Neural progenitor cell (in vitro differentiated cells): ENCODE measurements at regions not wholly inside any gene's neighbourhood (a gene's known extent, or its start where the extent isn't known, plus 50 kb on each side); places are given as distances from the start of the nearest gene placed in this dataset.

Source experiments
- DNase-seq: peaks from one replicate; pipeline ENCODE4 v3.0.0-alpha.2; 2016; ENCODE audit warnings: low spot score
- H2AFZ ChIP-seq: fragments of 200-600 bp; sonication (generic); replicated peaks from 2 replicates; pipeline ENCODE4 v1.6.1; 2016; ENCODE audit warnings: antibody characterized with exemption
- H3F3A ChIP-seq: fragments of 200-600 bp; sonication (generic); 2 replicates; pipeline ENCODE4 v1.6.1; 2016; ENCODE audit warnings: antibody characterized with exemption, low read depth
- H3K27ac ChIP-seq: fragments of 200-600 bp; sonication (generic); 2 replicates; pipeline ENCODE4 v1.5.1; 2016; ENCODE audit warnings: mild to moderate bottlenecking
- H3K27me3 ChIP-seq: fragments of 200-600 bp; sonication (generic); 2 replicates; pipeline ENCODE4 v1.6.1; 2016; ENCODE audit warnings: mild to moderate bottlenecking, moderate library complexity
- H3K36me3 ChIP-seq: fragments of 200-600 bp; sonication (generic); 2 replicates; pipeline ENCODE4 v1.5.1; 2016
- H3K4me1 ChIP-seq: fragments of 200-600 bp; sonication (generic); 2 replicates; pipeline ENCODE4 v1.6.1; 2016; ENCODE audit warnings: mixed run types
- H3K4me2 ChIP-seq: fragments of 200-600 bp; sonication (generic); 2 replicates; pipeline ENCODE4 v1.6.1; 2016
- H3K4me3 ChIP-seq: fragments of 200-600 bp; sonication (generic); 2 replicates; pipeline ENCODE4 v1.5.1; 2016
- H3K79me2 ChIP-seq: fragments of 200-600 bp; sonication (generic); 2 replicates; pipeline ENCODE4 v1.6.1; 2016; ENCODE audit warnings: low read depth
- H3K9ac ChIP-seq: fragments of 200-600 bp; sonication (generic); 2 replicates; pipeline ENCODE4 v1.6.1; 2016
- H3K9me3 ChIP-seq: fragments of 200-600 bp; sonication (generic); 2 replicates; pipeline ENCODE4 v1.5.1; 2016; ENCODE audit warnings: low read depth
- H4K20me1 ChIP-seq: fragments of 200-600 bp; sonication (generic); 2 replicates; pipeline ENCODE4 v1.6.1; 2016; ENCODE audit warnings: low read depth
- H3K27ac Mint-ChIP-seq: 3 replicates; pipeline ENCODE4 v1.8.0; 2021; ENCODE audit warnings: mixed read lengths
- H3K27me3 Mint-ChIP-seq: 2 replicates; pipeline ENCODE4 v1.8.0; 2022; ENCODE audit warnings: low read depth, mild to moderate bottlenecking, inconsistent platforms, moderate library complexity, mixed read lengths; ENCODE audit not compliant: insufficient read depth
- H3K36me3 Mint-ChIP-seq: 3 replicates; pipeline ENCODE4 v1.8.0; 2021; ENCODE audit warnings: mixed read lengths
- H3K4me1 Mint-ChIP-seq: 3 replicates; pipeline ENCODE4 v1.8.0; 2021; ENCODE audit warnings: mixed read lengths
- H3K4me3 Mint-ChIP-seq: 3 replicates; pipeline ENCODE4 v1.8.0; 2021; ENCODE audit warnings: mild to moderate bottlenecking, moderate library complexity, mixed read lengths
- H3K9me3 Mint-ChIP-seq: 3 replicates; pipeline ENCODE4 v1.8.0; 2020; ENCODE audit warnings: mixed read lengths
- CTCF ChIP-seq: fragments of 200-600 bp; sonication (generic); IDR thresholded peaks from 2 replicates; pipeline ENCODE4 v1.5.1; 2017; ENCODE audit warnings: antibody characterized with exemption, mild to moderate bottlenecking
- EZH2 ChIP-seq: fragments of 200-600 bp; sonication (generic); IDR thresholded peaks from 2 replicates; pipeline ENCODE4 v1.6.1; 2017; ENCODE audit warnings: antibody characterized with exemption, mild to moderate bottlenecking, moderate library complexity
- EZH2phosphoT487 ChIP-seq: fragments of 200-600 bp; sonication (generic); IDR thresholded peaks from 2 replicates; pipeline ENCODE4 v1.6.1; 2017; ENCODE audit warnings: antibody characterized with exemption

GRCh38 chr2:59727121-59727590, 826.3 kb downstream of the BCL11A start:
- H3K27me3 Mint-ChIP-seq = peaks cover 6% of the 10 kb centered on the region
- Histone ChIP-seq H3K79me2 (no peaks in the 10 kb centered on the region), H3K4me3 (no peak overlapping the region), H3K4me1 (peaks cover 6% of the 10 kb centered on the region), H3K27ac (no peak overlapping the region), H2AFZ (no peak overlapping the region), H3K36me3 (no peaks in the 10 kb centered on the region), H3K27me3 (no peaks in the 10 kb centered on the region), H3K9ac (no peak overlapping the region), H3K4me2 (no peak overlapping the region), H3F3A (no peaks in the 10 kb centered on the region), H3K9me3 (no peaks in the 10 kb centered on the region), H4K20me1 (no peaks in the 10 kb centered on the region)
- H3K9me3 Mint-ChIP-seq = no peaks in the 10 kb centered on the region
- H3K4me3 Mint-ChIP-seq = no peak overlapping the region
- H3K27ac Mint-ChIP-seq = no peak overlapping the region
- no peak for TF ChIP-seq EZH2phosphoT487
- no peak for TF ChIP-seq CTCF
- no peak for TF ChIP-seq EZH2
- no peaks in the 10 kb centered on the region for H3K36me3 Mint-ChIP-seq
- H3K4me1 Mint-ChIP-seq = peaks cover 2% of the 10 kb centered on the region
- no peak for DNase-seq

GRCh38 chr2:59726228-59727120, 827.0 kb downstream of the BCL11A start:
- H3K4me1 ChIP-seq = peaks cover 6% of the 10 kb centered on the region
- H3K27ac ChIP-seq = no peak overlapping the region
- Mint-ChIP-seq H3K36me3 (no peaks in the 10 kb centered on the region), H3K27me3 (peaks cover 6% of the 10 kb centered on the region), H3K4me3 (no peak overlapping the region), H3K9me3 (no peaks in the 10 kb centered on the region), H3K4me1 (peaks cover 2% of the 10 kb centered on the region), H3K27ac (no peak overlapping the region)
- no peaks in the 10 kb centered on the region for H3K27me3 ChIP-seq
- no peak for TF ChIP-seq EZH2
- no peak for TF ChIP-seq CTCF
- no peak for TF ChIP-seq EZH2phosphoT487
- no peaks in the 10 kb centered on the region for H3F3A ChIP-seq
- no peaks in the 10 kb centered on the region for H3K9me3 ChIP-seq
- no peaks in the 10 kb centered on the region for H4K20me1 ChIP-seq
- peak; percentile 25 for DNase-seq
- no peak overlapping the region for H2AFZ ChIP-seq
- no peaks in the 10 kb centered on the region for H3K36me3 ChIP-seq
- H3K4me3 ChIP-seq = no peak overlapping the region
- no peaks in the 10 kb centered on the region for H3K79me2 ChIP-seq
- no peak overlapping the region for H3K4me2 ChIP-seq
- no peak overlapping the region for H3K9ac ChIP-seq

GRCh38 chr2:59724746-59725145, 828.7 kb downstream of the BCL11A start:
- Mint-ChIP-seq H3K27ac (no peak overlapping the region), H3K4me3 (no peak overlapping the region)
- H3F3A ChIP-seq = no peaks in the 10 kb centered on the region

More at GRCh38 chr2:59724746-59725145, 828.7 kb downstream of the BCL11A start:
- H3K9me3 ChIP-seq = no peaks in the 10 kb centered on the region
- no peak overlapping the region for H3K9ac ChIP-seq
- no peak overlapping the region for H3K4me3 ChIP-seq
- Mint-ChIP-seq H3K27me3 (peaks cover 6% of the 10 kb centered on the region), H3K36me3 (no peaks in the 10 kb centered on the region), H3K9me3 (no peaks in the 10 kb centered on the region), H3K4me1 (peaks cover 2% of the 10 kb centered on the region)
- H3K79me2 ChIP-seq = no peaks in the 10 kb centered on the region
- no peak for DNase-seq
- no peaks in the 10 kb centered on the region for H4K20me1 ChIP-seq
- H3K36me3 ChIP-seq = no peaks in the 10 kb centered on the region
- no peak overlapping the region for H3K27ac ChIP-seq
- no peaks in the 10 kb centered on the region for H3K27me3 ChIP-seq
- peaks cover 6% of the 10 kb centered on the region for H3K4me1 ChIP-seq
- no peak overlapping the region for H3K4me2 ChIP-seq
- TF ChIP-seq EZH2phosphoT487 (no peak), CTCF (no peak), EZH2 (no peak)
- no peak overlapping the region for H2AFZ ChIP-seq
